NB4 (cell line): ENCODE measurements at regions not wholly inside any gene's neighbourhood (a gene's known extent, or its start where the extent isn't known, plus 50 kb on each side); places are given as distances from the start of the nearest gene placed in this dataset.

Source experiments
- MAX ChIP-seq: IDR thresholded peaks from 2 replicates; pipeline ENCODE4 v1.6.1; 2011; ENCODE audit warnings: low read depth, low read length
- TF ChIP-seq, protein P1 (sequence below): IDR thresholded peaks from one replicate; pipeline ENCODE4 v1.5.1; 2012; ENCODE audit warnings: low read depth, low read length

GRCh38 chr2:59566739-59567138 is 986.7 kb downstream of the BCL11A start:
- TF ChIP-seq, protein P1, sequence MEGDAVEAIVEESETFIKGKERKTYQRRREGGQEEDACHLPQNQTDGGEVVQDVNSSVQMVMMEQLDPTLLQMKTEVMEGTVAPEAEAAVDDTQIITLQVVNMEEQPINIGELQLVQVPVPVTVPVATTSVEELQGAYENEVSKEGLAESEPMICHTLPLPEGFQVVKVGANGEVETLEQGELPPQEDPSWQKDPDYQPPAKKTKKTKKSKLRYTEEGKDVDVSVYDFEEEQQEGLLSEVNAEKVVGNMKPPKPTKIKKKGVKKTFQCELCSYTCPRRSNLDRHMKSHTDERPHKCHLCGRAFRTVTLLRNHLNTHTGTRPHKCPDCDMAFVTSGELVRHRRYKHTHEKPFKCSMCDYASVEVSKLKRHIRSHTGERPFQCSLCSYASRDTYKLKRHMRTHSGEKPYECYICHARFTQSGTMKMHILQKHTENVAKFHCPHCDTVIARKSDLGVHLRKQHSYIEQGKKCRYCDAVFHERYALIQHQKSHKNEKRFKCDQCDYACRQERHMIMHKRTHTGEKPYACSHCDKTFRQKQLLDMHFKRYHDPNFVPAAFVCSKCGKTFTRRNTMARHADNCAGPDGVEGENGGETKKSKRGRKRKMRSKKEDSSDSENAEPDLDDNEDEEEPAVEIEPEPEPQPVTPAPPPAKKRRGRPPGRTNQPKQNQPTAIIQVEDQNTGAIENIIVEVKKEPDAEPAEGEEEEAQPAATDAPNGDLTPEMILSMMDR = no peak
- TF ChIP-seq MAX = no peak
